ENCODE measurements at regions not wholly inside any gene's neighbourhood (a gene's known extent, or its start where the extent isn't known, plus 50 kb on each side); places are given as distances from the start of the nearest gene placed in this dataset.

GRCh38 chr12:24478254-24478653, 470.6 kb downstream of the BCAT1 start:
- Mint-ChIP-seq H3K36me3 (ENCODE audit: low read depth) (no peaks in the 10 kb centered on the region), H3K9me3 (no peaks in the 10 kb centered on the region), H3K4me1 (ENCODE audit: low read depth) (no peaks in the 10 kb centered on the region), H3K4me3 (no peak overlapping the region), H3K27ac (no peak overlapping the region), H3K27me3 (no peaks in the 10 kb centered on the region)
- POLR2A ChIA-PET = interaction anchor here (1.0 kb wide), 1 partner anchor 42 kb away, joined by 3 read pairs; no protein-coding TSS in a partner anchor
- intact Hi-C loops (cut with micrococcal nuclease) = no loop called here
- CTCF ChIA-PET = no interaction called here
- ATAC-seq = no peak
- no peak for TF ChIP-seq CTCF (IDR thresholded peaks at IDR 0.05)
- no peak for DNase-seq

GRCh38 chr12:24476310-24476709, 472.6 kb downstream of the BCAT1 start:
- POLR2A ChIA-PET = no interaction called here
- Mint-ChIP-seq H3K27ac (no peak overlapping the region), H3K36me3 (ENCODE audit: low read depth) (no peaks in the 10 kb centered on the region), H3K9me3 (no peaks in the 10 kb centered on the region), H3K27me3 (no peaks in the 10 kb centered on the region), H3K4me1 (ENCODE audit: low read depth) (no peaks in the 10 kb centered on the region), H3K4me3 (no peak overlapping the region)
- intact Hi-C loops (cut with micrococcal nuclease) = no loop called here
- CTCF ChIA-PET = no interaction called here
- DNase-seq = no peak
- ATAC-seq = no peak
- no peak for TF ChIP-seq CTCF (IDR thresholded peaks at IDR 0.05)

- DNase-seq (no peak), ATAC-seq (no peak)
- no peak overlapping the region for H3K27ac Mint-ChIP-seq
- TF ChIP-seq CTCF (IDR thresholded peaks at IDR 0.05) = no peak
- ChIA-PET POLR2A (no interaction called here), CTCF (no interaction called here)
- no peaks in the 10 kb centered on the region for H3K27me3 Mint-ChIP-seq
- no peaks in the 10 kb centered on the region for H3K36me3 Mint-ChIP-seq (ENCODE audit: low read depth)
- H3K9me3 Mint-ChIP-seq = no peaks in the 10 kb centered on the region
- intact Hi-C loops (cut with micrococcal nuclease) = no loop called here
- no peaks in the 10 kb centered on the region for H3K4me1 Mint-ChIP-seq (ENCODE audit: low read depth)
- H3K4me3 Mint-ChIP-seq = no peak overlapping the region
Observed at GRCh38 chr12:24475337-24475736, 473.6 kb downstream of the BCAT1 start.

- no peak for TF ChIP-seq CTCF (IDR thresholded peaks at IDR 0.05)
- DNase-seq (no peak), ATAC-seq (no peak)
- Mint-ChIP-seq H3K4me3 (no peak overlapping the region), H3K27ac (no peak overlapping the region), H3K9me3 (no peaks in the 10 kb centered on the region), H3K27me3 (no peaks in the 10 kb centered on the region), H3K36me3 (ENCODE audit: low read depth) (no peaks in the 10 kb centered on the region), H3K4me1 (ENCODE audit: low read depth) (no peaks in the 10 kb centered on the region)
- intact Hi-C loops (cut with micrococcal nuclease) = no loop called here
- CTCF ChIA-PET = interaction anchor here (1.0 kb wide), 1 partner anchor 20 kb away, joined by 3 read pairs; no protein-coding TSS in a partner anchor
- POLR2A ChIA-PET = no interaction called here
Observed at GRCh38 chr12:24473097-24473496, 475.8 kb downstream of the BCAT1 start.

- Mint-ChIP-seq H3K4me3 (no peak overlapping the region), H3K9me3 (no peaks in the 10 kb centered on the region), H3K27me3 (no peaks in the 10 kb centered on the region), H3K36me3 (ENCODE audit: low read depth) (no peaks in the 10 kb centered on the region), H3K27ac (no peak overlapping the region), H3K4me1 (ENCODE audit: low read depth) (no peaks in the 10 kb centered on the region)
- ChIA-PET CTCF (no interaction called here), POLR2A (no interaction called here)
- intact Hi-C loops (cut with micrococcal nuclease) = no loop called here
- no peak for TF ChIP-seq CTCF (IDR thresholded peaks at IDR 0.05)
- no peak for DNase-seq
- ATAC-seq = no peak
Observed at GRCh38 chr12:24470050-24470449, 478.9 kb downstream of the BCAT1 start.
